Upper lobe of left lung (tissue), 6 donors: ENCODE measurements at regions not wholly inside any gene's neighbourhood (a gene's known extent, or its start where the extent isn't known, plus 50 kb on each side); places are given as distances from the start of the nearest gene placed in this dataset.
"Not testable (repeated sequence)": the region's sequence is repeated elsewhere in the genome, so short reads cannot be mapped to it uniquely, and the experiment has no call there.

Experiments
- ATAC-seq, 2 donors: fragments of 200-7000 bp; cut with Tn5 transposase; one replicate each; pipeline ENCODE4 v1.9.1; 2022; ENCODE audit warnings: mild to moderate bottlenecking in 2 of 2, moderate library complexity in 2 of 2; ENCODE audit not compliant: low FRiP score in 2 of 2
- DNase-seq, 2 donors: peaks; one replicate each; pipeline ENCODE4 v3.0.0-alpha.2; 2019 to 2020
- H3K27ac ChIP-seq, 4 donors: fragments of 200-600 bp; sonication (generic); one replicate each; pipeline ENCODE4 v1.5.1; 2016 to 2019
- H3K27me3 ChIP-seq, 4 donors: fragments of 200-600 bp; sonication (generic); one replicate each; pipeline ENCODE4 v1.5.1; 2017 to 2019
- H3K36me3 ChIP-seq, 4 donors: fragments of 200-600 bp; sonication (generic); one replicate each; pipeline ENCODE4 v1.5.1; 2016 to 2019
- H3K4me1 ChIP-seq, 4 donors: fragments of 200-600 bp; sonication (generic); one replicate each; pipeline ENCODE4 v1.5.1; 2018 to 2019
- H3K4me3 ChIP-seq, 4 donors: fragments of 200-600 bp; sonication (generic); one replicate each; pipeline ENCODE4 v1.5.1; 2017 to 2019; ENCODE audit warnings: mild to moderate bottlenecking in 2 of 4, moderate library complexity in 1 of 4
- H3K9me3 ChIP-seq, 4 donors: fragments of 200-600 bp; sonication (generic); one replicate each; pipeline ENCODE4 v1.5.1; 2018 to 2019
- EP300 ChIP-seq, 4 donors: sonication (generic); formaldehyde crosslinking; IDR thresholded peaks; one replicate each; pipeline ENCODE4 v1.5.1; 2017; ENCODE audit warnings: antibody characterized with exemption in 4 of 4, control low read depth in 2 of 4
- POLR2A ChIP-seq, 4 donors: fragments of 450-650 bp; IDR thresholded peaks; one replicate each; pipeline ENCODE4 v1.5.1; 2016 to 2017; ENCODE audit warnings: antibody characterized with exemption in 4 of 4, mild to moderate bottlenecking in 2 of 4
- POLR2AphosphoS5 ChIP-seq, 2 donors: sonication (generic); formaldehyde crosslinking; IDR thresholded peaks; one replicate each; pipeline ENCODE4 v1.5.1; 2017; ENCODE audit warnings: antibody characterized with exemption in 2 of 2
- WGBS, 2 donors: methylation state at CpG; one replicate each; pipeline ENCODE4 v1.1.5; 2017 to 2018; 5-methylcytosine and 5-hydroxymethylcytosine counted together
- TF ChIP-seq, protein P1 (sequence below), 6 experiments: fragments of 450-650 bp in 4 of 6; fragments of 200-600 bp in 2 of 6; sonication (generic) in 2 of 6; IDR thresholded peaks; one replicate each; pipeline ENCODE4 v1.5.1; 2016 to 2019; ENCODE audit warnings: antibody characterized with exemption in 6 of 6
- donor health status: DM: no; HTN: no; CAD: no; lungs with moderate emphysema.
- donor health status: DM: no; HTN: yes; CAD: no; lungs with severe emphysema.

DNA sequence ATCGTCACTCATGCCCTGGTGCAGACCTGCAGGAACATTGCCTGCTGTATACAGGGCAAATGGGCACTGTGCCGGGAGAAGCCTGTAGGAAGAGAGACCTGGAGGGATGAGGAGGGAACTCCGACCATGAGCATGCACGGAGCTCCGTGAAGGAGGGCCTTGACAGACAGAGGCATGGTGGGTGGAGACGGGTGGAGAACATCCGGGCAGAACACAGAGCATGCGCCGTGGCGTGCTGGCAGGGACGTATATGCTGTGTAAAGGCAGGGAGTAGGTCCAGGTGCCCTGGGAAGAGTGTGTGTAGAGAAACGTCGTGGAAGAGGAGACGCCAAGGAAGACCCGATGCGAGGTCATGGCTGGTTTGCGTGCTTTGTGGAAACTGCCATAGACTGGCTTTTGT, 133.0 kb upstream of the FAN1 start:
- 96 to 98% methylated on average over 17 of the region's 17 CpGs for WGBS, 2 donors
- peak in 1 of 2 donors; percentile 38 for DNase-seq
- H3K9me3 ChIP-seq, result no peaks in the 10 kb centered on the region
- ATAC-seq, result peak; percentile 14 to 58
- H3K36me3 ChIP-seq, result no peaks in the 10 kb centered on the region
- H3K4me1 ChIP-seq, result no peaks in the 10 kb centered on the region
- TF ChIP-seq POLR2AphosphoS5 (IDR thresholded peaks at IDR 0.05) (no peak), POLR2A (IDR thresholded peaks at IDR 0.05) (no peak)
- TF ChIP-seq, protein P1, sequence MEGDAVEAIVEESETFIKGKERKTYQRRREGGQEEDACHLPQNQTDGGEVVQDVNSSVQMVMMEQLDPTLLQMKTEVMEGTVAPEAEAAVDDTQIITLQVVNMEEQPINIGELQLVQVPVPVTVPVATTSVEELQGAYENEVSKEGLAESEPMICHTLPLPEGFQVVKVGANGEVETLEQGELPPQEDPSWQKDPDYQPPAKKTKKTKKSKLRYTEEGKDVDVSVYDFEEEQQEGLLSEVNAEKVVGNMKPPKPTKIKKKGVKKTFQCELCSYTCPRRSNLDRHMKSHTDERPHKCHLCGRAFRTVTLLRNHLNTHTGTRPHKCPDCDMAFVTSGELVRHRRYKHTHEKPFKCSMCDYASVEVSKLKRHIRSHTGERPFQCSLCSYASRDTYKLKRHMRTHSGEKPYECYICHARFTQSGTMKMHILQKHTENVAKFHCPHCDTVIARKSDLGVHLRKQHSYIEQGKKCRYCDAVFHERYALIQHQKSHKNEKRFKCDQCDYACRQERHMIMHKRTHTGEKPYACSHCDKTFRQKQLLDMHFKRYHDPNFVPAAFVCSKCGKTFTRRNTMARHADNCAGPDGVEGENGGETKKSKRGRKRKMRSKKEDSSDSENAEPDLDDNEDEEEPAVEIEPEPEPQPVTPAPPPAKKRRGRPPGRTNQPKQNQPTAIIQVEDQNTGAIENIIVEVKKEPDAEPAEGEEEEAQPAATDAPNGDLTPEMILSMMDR (IDR thresholded peaks at IDR 0.05), result no peak
- H3K27me3 ChIP-seq, result no peaks in the 10 kb centered on the region
- no peak overlapping the region for H3K4me3 ChIP-seq
- no peak overlapping the region for H3K27ac ChIP-seq

DNA sequence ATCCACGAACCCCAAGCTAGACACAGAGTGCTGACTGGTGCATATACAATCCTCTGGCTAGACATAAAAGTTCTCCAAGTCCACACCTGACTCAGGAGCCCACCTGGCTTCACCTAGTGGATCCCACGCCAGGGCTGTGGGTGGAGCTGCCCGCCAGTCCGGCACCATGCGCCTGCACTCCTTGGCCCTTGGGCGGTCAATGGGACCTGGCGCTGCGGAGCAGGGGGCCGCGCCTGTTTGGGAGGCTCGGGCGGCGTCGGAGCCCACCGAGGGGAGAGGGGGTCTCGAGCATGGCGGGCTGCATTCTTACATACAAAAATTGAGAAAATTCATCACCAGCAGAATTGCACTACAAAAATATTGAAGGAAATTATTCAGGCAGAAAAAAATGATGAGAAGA, 120.7 kb upstream of the FAN1 start:
- Histone ChIP-seq H3K27ac (no peak overlapping the region), H3K4me3 (no peak overlapping the region), H3K27me3 (no peaks in the 10 kb centered on the region), H3K9me3 (no peaks in the 10 kb centered on the region), H3K4me1 (no peaks in the 10 kb centered on the region), H3K36me3 (no peaks in the 10 kb centered on the region)
- TF ChIP-seq EP300 (IDR thresholded peaks at IDR 0.05), result no peak
- TF ChIP-seq POLR2A (IDR thresholded peaks at IDR 0.05), result no peak
- no peak for TF ChIP-seq POLR2AphosphoS5 (IDR thresholded peaks at IDR 0.05)
- TF ChIP-seq, protein P1 (IDR thresholded peaks at IDR 0.05), result no peak
- DNase-seq (peak in 1 of 2 donors; percentile 66), ATAC-seq (no peak)
- WGBS, 2 donors, result 93 to 94% methylated on average over 14 to 17 of the region's 17 CpGs

- Histone ChIP-seq H3K9me3 (no peaks in the 10 kb centered on the region), H3K36me3 (no peaks in the 10 kb centered on the region), H3K27me3 (no peaks in the 10 kb centered on the region), H3K4me3 (no peak overlapping the region), H3K4me1 (no peaks in the 10 kb centered on the region), H3K27ac (no peak overlapping the region)
- no peak for TF ChIP-seq POLR2A (IDR thresholded peaks at IDR 0.05)
- no peak for TF ChIP-seq POLR2AphosphoS5 (IDR thresholded peaks at IDR 0.05)
- no peak for TF ChIP-seq EP300 (IDR thresholded peaks at IDR 0.05)
- TF ChIP-seq, protein P1 (IDR thresholded peaks at IDR 0.05), result no peak
- DNase-seq (no peak), ATAC-seq (no peak)
These were observed 115.1 kb upstream of the FAN1 start for GRCh38 chr15:30788595-30788994.

DNA sequence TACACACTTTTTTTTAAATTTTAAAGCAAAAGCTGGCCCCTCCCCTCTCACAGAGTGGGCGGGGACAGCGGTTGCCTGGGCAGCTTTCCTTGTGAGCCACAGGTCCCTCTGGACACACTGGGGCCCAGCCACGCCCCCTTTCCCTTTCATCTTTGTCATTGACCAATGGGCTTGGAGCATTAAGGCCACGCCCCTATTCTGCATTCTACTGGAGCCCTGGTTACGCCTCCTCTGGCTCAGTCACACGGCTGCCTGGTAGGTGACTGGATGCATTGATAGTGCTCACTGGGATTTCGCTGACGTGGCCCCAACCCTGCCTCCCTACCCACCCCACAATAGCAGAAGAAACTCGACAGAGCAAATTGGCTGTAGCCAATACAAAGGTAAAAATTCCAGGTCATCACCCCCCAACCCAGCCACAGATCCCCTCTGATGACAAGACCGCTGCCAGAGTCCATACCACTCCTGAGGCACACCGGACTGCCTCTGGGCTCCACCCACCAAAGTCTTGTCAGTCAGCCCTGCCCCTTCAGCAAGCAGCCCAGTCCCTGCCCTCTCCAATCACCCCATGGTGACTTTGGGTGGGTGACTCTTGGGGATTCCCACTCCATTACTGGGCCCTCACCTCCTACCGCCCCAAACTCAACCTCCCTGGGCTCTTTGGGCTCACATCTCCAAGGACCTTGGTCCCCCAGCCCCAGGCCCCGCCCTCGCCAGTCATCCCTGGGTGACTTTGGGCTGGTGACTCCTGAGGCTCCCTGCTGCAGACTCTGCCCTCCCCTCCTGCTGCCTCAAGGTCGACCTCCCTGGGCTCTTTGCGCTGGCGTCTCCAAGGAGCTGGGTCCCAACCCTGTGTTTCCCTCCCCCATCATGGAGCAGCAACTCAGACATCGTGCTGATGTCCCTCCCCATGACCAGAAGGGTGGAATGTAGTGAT, 112.2 kb upstream of the FAN1 start:
- no peak for DNase-seq
- WGBS, 2 donors, result 91 to 97% methylated on average over 11 to 18 of the region's 18 CpGs
- TF ChIP-seq, protein P1 (IDR thresholded peaks at IDR 0.05), result no peak
- no peak for TF ChIP-seq EP300 (IDR thresholded peaks at IDR 0.05)
- TF ChIP-seq POLR2A (IDR thresholded peaks at IDR 0.05), result no peak
- no peak for TF ChIP-seq POLR2AphosphoS5 (IDR thresholded peaks at IDR 0.05)
- no peaks in the 10 kb centered on the region for H3K4me1 ChIP-seq
- no peak overlapping the region for H3K27ac ChIP-seq
- no peak overlapping the region for H3K4me3 ChIP-seq
- no peaks in the 10 kb centered on the region for H3K9me3 ChIP-seq
- no peak for ATAC-seq
- H3K36me3 ChIP-seq, result no peaks in the 10 kb centered on the region
- no peaks in the 10 kb centered on the region for H3K27me3 ChIP-seq

GRCh38 chr15:30792843-30793242, 110.9 kb upstream of the FAN1 start:
- H3K4me1 ChIP-seq, H3K9me3 ChIP-seq, H3K27ac ChIP-seq, DNase-seq, ATAC-seq, H3K36me3 ChIP-seq, H3K27me3 ChIP-seq, H3K4me3 ChIP-seq: not testable (repeated sequence)
- WGBS, 2 donors, result 41% methylated on average over 3 of the region's 3 CpGs
